GM18907 (cell line): ENCODE measurements at regions not wholly inside any gene's neighbourhood (a gene's known extent, or its start where the extent isn't known, plus 50 kb on each side); places are given as distances from the start of the nearest gene placed in this dataset.

Experiments used
- ATAC-seq: cut with Tn5 transposase; IDR thresholded peaks from one replicate; pipeline ENCODE4 v1.9.1; 2021; ENCODE audit warnings: mild to moderate bottlenecking, moderate library complexity; ENCODE audit not compliant: unreplicated experiment

GRCh38 chr3:163878396-163878795 lies 1199.9 kb downstream of the SI start:
- no peak for ATAC-seq

GRCh38 chr3:163877805-163878204 lies 1200.5 kb downstream of the SI start:
- no peak for ATAC-seq

GRCh38 chr3:163863146-163863545 lies 1215.2 kb downstream of the SI start:
- no peak for ATAC-seq

- ATAC-seq, result no peak
These were observed 1226.1 kb downstream of the SI start for GRCh38 chr3:163852233-163852632.

GRCh38 chr3:163838769-163839168 lies 1239.5 kb downstream of the SI start:
- no peak for ATAC-seq

- ATAC-seq, result no peak
These were observed 1245.7 kb downstream of the SI start for GRCh38 chr3:163832547-163832946.

GRCh38 chr3:163821841-163822240 lies 1256.5 kb downstream of the SI start:
- no peak for ATAC-seq

GRCh38 chr3:163817015-163817414 lies 1261.3 kb downstream of the SI start:
- no peak for ATAC-seq

- no peak for ATAC-seq
These were observed 1264.4 kb downstream of the SI start for GRCh38 chr3:163813935-163814334.

- no peak for ATAC-seq
These were observed 1266.3 kb downstream of the SI start for GRCh38 chr3:163812006-163812405.

GRCh38 chr3:163809540-163809993 lies 1268.7 kb downstream of the SI start:
- ATAC-seq, result no peak

GRCh38 chr3:163786416-163786815 lies 1291.9 kb downstream of the SI start:
- no peak for ATAC-seq

- no peak for ATAC-seq
These were observed 1292.6 kb downstream of the SI start for GRCh38 chr3:163785693-163786092.

- no peak for ATAC-seq
These were observed 1298.6 kb downstream of the SI start for GRCh38 chr3:163779396-163780344.

GRCh38 chr3:163776743-163777142 lies 1301.6 kb downstream of the SI start:
- no peak for ATAC-seq

GRCh38 chr3:163773136-163773535 lies 1305.2 kb downstream of the SI start:
- no peak for ATAC-seq

- no peak for ATAC-seq
These were observed 1310.2 kb downstream of the SI start for GRCh38 chr3:163768048-163768447.

GRCh38 chr3:163766112-163766511 lies 1312.2 kb downstream of the SI start:
- ATAC-seq, result no peak

- no peak for ATAC-seq
These were observed 1325.3 kb downstream of the SI start for GRCh38 chr3:163753033-163753432.

- no peak for ATAC-seq
These were observed 1333.1 kb downstream of the SI start for GRCh38 chr3:163745204-163745603.

- ATAC-seq, result no peak
These were observed 1342.9 kb downstream of the SI start for GRCh38 chr3:163735394-163735793.

- no peak for ATAC-seq
These were observed 1347.6 kb downstream of the SI start for GRCh38 chr3:163730684-163731083.

GRCh38 chr3:163726125-163726524 lies 1352.2 kb downstream of the SI start:
- ATAC-seq, result no peak
